ENCODE measurements at regions not wholly inside any gene's neighbourhood (a gene's known extent, or its start where the extent isn't known, plus 50 kb on each side); places are given as distances from the start of the nearest gene placed in this dataset.

DNA sequence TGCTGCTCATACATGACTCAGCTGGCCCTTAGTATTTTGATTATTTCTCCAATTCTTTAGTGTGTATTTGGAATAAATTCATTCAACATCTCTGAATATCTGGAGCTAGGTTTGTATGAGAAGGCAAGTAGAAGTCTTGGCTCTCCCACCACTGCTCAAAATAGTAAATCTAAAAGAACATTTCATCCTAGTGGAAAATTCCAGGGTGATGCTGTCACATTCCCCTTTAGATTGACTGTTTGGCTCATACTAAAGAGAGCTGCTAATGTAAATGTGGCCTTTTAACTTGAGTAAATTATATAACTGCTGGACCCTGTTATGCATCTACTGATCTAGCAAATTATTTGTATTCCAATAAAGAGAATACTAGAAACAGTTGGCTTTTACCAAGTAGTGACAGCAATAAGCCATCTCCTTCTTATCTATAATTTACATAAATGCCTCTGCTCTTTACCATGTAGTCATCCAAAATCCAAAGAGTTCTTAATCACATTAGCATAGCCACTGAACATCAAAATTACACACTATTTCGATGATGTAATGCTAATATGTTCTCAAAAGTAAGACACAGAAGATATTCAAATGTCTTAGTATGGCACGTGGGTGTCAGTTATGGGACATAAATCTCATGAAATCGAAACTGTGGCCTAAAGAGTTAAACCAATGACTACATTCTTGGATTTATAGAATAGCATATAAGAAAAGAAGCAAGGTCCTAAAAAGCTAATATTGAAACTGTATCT lies 86.9 kb upstream of the KCND2 start:
- H4K20me1 ChIP-seq (ENCODE audit: control insufficient read depth, extremely low read depth, insufficient read depth, low read length), result no peaks in the 10 kb centered on the region
- DNase-seq (ENCODE audit: low read depth, low spot score) (no peak), FAIRE-seq (no peak)
- H3K79me2 ChIP-seq (ENCODE audit: control insufficient read depth, insufficient read depth, low read length), result no peaks in the 10 kb centered on the region
- dilution Hi-C loops (cut with MboI; ENCODE audit: extremely low pct_ligation_motif_present, low sequenced_read_pairs), result no loop called here
- no peak overlapping the region for H3K9ac ChIP-seq (ENCODE audit: control insufficient read depth, extremely low read depth, insufficient read depth, low read length)
- H3K4me1 ChIP-seq (ENCODE audit: control insufficient read depth, extremely low read depth, insufficient read depth, low read length), result peaks cover 4% of the 10 kb centered on the region
- no peak overlapping the region for H2AFZ ChIP-seq (ENCODE audit: control insufficient read depth, low read length)
- no peaks in the 10 kb centered on the region for H3K36me3 ChIP-seq (ENCODE audit: control insufficient read depth in 2 of 2, extremely low read depth in 1 of 2, insufficient read depth in 2 of 2, low read length in 2 of 2)
- H3K9me1 ChIP-seq (ENCODE audit: control insufficient read depth, extremely low read depth, insufficient read depth, low read length), result no peaks in the 10 kb centered on the region
- no peak overlapping the region for H3K27ac ChIP-seq (ENCODE audit: control insufficient read depth, insufficient read depth, low read length)
- TF ChIP-seq EZH2 (IDR thresholded peaks at IDR 0.05; ENCODE audit: low read length), result no peak
- TF ChIP-seq, protein P1, sequence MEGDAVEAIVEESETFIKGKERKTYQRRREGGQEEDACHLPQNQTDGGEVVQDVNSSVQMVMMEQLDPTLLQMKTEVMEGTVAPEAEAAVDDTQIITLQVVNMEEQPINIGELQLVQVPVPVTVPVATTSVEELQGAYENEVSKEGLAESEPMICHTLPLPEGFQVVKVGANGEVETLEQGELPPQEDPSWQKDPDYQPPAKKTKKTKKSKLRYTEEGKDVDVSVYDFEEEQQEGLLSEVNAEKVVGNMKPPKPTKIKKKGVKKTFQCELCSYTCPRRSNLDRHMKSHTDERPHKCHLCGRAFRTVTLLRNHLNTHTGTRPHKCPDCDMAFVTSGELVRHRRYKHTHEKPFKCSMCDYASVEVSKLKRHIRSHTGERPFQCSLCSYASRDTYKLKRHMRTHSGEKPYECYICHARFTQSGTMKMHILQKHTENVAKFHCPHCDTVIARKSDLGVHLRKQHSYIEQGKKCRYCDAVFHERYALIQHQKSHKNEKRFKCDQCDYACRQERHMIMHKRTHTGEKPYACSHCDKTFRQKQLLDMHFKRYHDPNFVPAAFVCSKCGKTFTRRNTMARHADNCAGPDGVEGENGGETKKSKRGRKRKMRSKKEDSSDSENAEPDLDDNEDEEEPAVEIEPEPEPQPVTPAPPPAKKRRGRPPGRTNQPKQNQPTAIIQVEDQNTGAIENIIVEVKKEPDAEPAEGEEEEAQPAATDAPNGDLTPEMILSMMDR (optimal IDR thresholded peaks at IDR 0.05 in 1 of 3, IDR thresholded peaks at IDR 0.05 in 1 of 3, conservative IDR thresholded peaks at IDR 0.05 in 1 of 3; ENCODE audit: extremely low read depth in 1 of 3, insufficient read depth in 2 of 3, low read length in 3 of 3), result no peak
- no peak overlapping the region for H3K4me3 ChIP-seq (ENCODE audit: control insufficient read depth in 2 of 3, extremely low read depth in 1 of 3, insufficient read depth in 2 of 3, low read depth in 1 of 3, low read length in 3 of 3)
- H3K9me3 ChIP-seq (ENCODE audit: control insufficient read depth, low read depth, low read length), result no peaks in the 10 kb centered on the region
- H3K27me3 ChIP-seq (ENCODE audit: control insufficient read depth, extremely low read depth, insufficient read depth, low read length), result no peaks in the 10 kb centered on the region
- H3K4me2 ChIP-seq (ENCODE audit: control insufficient read depth, extremely low read depth, insufficient read depth, low read depth, low read length), result no peak overlapping the region

- Histone ChIP-seq H2AFZ (ENCODE audit: control insufficient read depth, low read length) (no peak overlapping the region), H3K9me1 (ENCODE audit: control insufficient read depth, extremely low read depth, insufficient read depth, low read length) (no peaks in the 10 kb centered on the region), H3K4me3 (ENCODE audit: control insufficient read depth in 2 of 3, extremely low read depth in 1 of 3, insufficient read depth in 2 of 3, low read depth in 1 of 3, low read length in 3 of 3) (no peak overlapping the region), H3K36me3 (ENCODE audit: control insufficient read depth in 2 of 2, extremely low read depth in 1 of 2, insufficient read depth in 2 of 2, low read length in 2 of 2) (no peaks in the 10 kb centered on the region), H3K27ac (ENCODE audit: control insufficient read depth, insufficient read depth, low read length) (no peak overlapping the region), H4K20me1 (ENCODE audit: control insufficient read depth, extremely low read depth, insufficient read depth, low read length) (no peaks in the 10 kb centered on the region), H3K9ac (ENCODE audit: control insufficient read depth, extremely low read depth, insufficient read depth, low read length) (no peak overlapping the region), H3K4me2 (ENCODE audit: control insufficient read depth, extremely low read depth, insufficient read depth, low read depth, low read length) (no peak overlapping the region), H3K27me3 (ENCODE audit: control insufficient read depth, extremely low read depth, insufficient read depth, low read length) (no peaks in the 10 kb centered on the region), H3K9me3 (ENCODE audit: control insufficient read depth, low read depth, low read length) (no peaks in the 10 kb centered on the region), H3K79me2 (ENCODE audit: control insufficient read depth, insufficient read depth, low read length) (no peaks in the 10 kb centered on the region), H3K4me1 (ENCODE audit: control insufficient read depth, extremely low read depth, insufficient read depth, low read length) (peaks cover under 1% of the 10 kb centered on the region)
- TF ChIP-seq, protein P1 (optimal IDR thresholded peaks at IDR 0.05 in 1 of 3, IDR thresholded peaks at IDR 0.05 in 1 of 3, conservative IDR thresholded peaks at IDR 0.05 in 1 of 3; ENCODE audit: extremely low read depth in 1 of 3, insufficient read depth in 2 of 3, low read length in 3 of 3), result no peak
- TF ChIP-seq EZH2 (IDR thresholded peaks at IDR 0.05; ENCODE audit: low read length), result no peak
- dilution Hi-C loops (cut with MboI; ENCODE audit: extremely low pct_ligation_motif_present, low sequenced_read_pairs), result no loop called here
- DNase-seq (ENCODE audit: low read depth, low spot score), result no peak
- FAIRE-seq, result no peak
Measured at GRCh38 chr7:120186688-120187087, 86.3 kb upstream of the KCND2 start.

All from keratinocyte (primary cell).